ENCODE measurements at regions not wholly inside any gene's neighbourhood (a gene's known extent, or its start where the extent isn't known, plus 50 kb on each side); places are given as distances from the start of the nearest gene placed in this dataset.

DNA sequence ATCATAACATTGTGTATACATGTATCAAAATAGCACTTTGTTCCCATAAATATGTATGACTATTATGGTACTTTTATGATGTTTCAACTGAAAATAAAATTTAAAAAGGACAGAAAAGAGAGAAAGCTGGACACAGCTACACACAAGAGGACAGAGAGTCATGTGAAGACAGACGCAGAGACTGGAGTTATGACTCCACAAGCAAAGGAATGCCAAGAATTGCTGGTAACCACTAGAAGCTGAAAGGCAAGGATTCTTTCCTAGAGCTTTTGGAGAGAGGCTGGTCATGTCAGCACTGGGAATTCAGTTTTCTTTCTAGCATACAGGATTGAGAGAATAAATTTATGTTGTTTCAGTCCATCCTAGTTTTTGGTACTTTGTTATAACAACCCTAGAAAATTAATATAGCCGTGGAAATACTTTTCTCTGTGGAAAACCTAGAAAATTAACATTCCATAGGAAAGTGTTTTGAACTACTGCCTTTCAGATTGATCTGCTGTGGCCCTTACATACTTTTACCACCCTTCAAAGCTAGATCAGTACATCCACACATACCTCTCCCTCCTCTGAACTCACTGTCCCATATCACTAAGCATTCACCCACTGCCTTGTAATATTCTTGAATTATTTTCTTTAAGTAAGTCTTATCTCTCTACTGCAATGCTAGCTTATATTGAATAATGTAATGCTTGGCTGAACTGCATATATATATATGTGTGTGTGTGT is 575.3 kb downstream of the IPMK start (continued):
- TF ChIP-seq JUND (IDR thresholded peaks at IDR 0.05) (peak; percentile 30; the same call in 1 of the 2 replicates), MEF2A (IDR thresholded peaks at IDR 0.05; ENCODE audit: borderline replicate concordance, low read depth) (no peak), FOSL2 (IDR thresholded peaks at IDR 0.05; ENCODE audit: borderline replicate concordance, low read depth) (peak; percentile 38; the same call in 1 of the 2 replicates), FOXJ3 (CRISPR knock-in tag; IDR thresholded peaks at IDR 0.05) (no peak), NFIC (IDR thresholded peaks at IDR 0.05; ENCODE audit: borderline replicate concordance) (0 out of 2 replicates have a peak, but pooled peaks have one; percentile 12), EP300 (IDR thresholded peaks at IDR 0.05; ENCODE audit: borderline replicate concordance in 1 of 2, low read depth in 1 of 2, low read length in 1 of 2) (no peak; a peak in 1 of 4 replicates), SIN3A (IDR thresholded peaks at IDR 0.05; ENCODE audit: borderline replicate concordance, low read depth, low read length) (no peak), RCOR1 (IDR thresholded peaks at IDR 0.05; ENCODE audit: low read length) (no peak), TEAD4 (IDR thresholded peaks at IDR 0.05; ENCODE audit: borderline replicate concordance, insufficient read depth) (peak; percentile 72)

DNA sequence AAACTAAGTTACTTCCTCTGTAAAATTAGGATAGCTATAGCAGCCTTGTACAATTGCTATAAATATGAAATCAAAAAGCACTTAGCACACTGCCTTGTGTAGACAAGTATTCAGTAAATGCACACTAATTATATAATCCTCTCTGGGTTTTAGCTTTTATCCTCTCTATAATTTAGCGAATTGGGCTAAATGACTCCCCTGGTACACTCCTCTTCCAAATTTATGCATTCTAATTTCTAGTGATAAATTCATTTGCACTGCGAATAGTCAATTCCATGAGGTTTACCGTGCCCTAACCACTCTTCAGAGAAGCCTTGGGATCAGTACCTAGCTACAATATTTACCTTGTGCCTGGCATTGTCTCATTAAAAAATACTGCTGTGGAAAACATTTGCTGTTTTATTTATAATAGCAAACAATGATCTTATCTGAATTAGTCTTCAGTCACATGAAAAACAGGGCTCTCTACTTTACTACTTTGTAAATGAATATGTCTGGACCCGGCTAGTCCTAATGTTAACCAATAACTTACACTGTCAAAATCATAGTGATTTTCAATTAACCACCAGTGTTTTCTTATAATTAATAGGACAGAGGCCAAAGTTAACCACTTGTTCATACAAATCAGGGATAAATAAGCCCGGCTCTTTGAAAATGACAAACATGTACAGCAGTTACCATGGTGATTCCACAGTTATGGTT is 577.9 kb downstream of the IPMK start:
- no peak overlapping the region for H3K4me2 ChIP-seq
- no peaks in the 10 kb centered on the region for H3K36me3 ChIP-seq (replicated peaks in 1 of 2; ENCODE audit: control insufficient read depth in 1 of 2, insufficient read depth in 2 of 2, low read length in 1 of 2)
- peaks cover 0 to 7% of the 10 kb centered on the region in 2 experiments; a peak in 1 of 4 replicates for H3K4me1 ChIP-seq (ENCODE audit: control insufficient read depth in 1 of 2, insufficient read depth in 2 of 2, low read depth in 1 of 2, low read length in 1 of 2)
- no peak overlapping the region for H2AFZ ChIP-seq (ENCODE audit: low read depth)
- H3K4me3 ChIP-seq (ENCODE audit: low read depth in 2 of 2, low read length in 1 of 2), result no peak overlapping the region
- 55% methylated on average over 5 of the region's 5 CpGs for WGBS (ENCODE audit: low lambda C conversion rate)
- H4K20me1 ChIP-seq (ENCODE audit: insufficient read depth), result no peaks in the 10 kb centered on the region
- POLR2A ChIA-PET, result no interaction called here
- CTCF ChIA-PET, result no interaction called here
- H3K9me3 ChIP-seq, result no peaks in the 10 kb centered on the region
- no peaks in the 10 kb centered on the region for H3K79me2 ChIP-seq (ENCODE audit: insufficient read depth)
- H3K9me2 ChIP-seq, result no peaks in the 10 kb centered on the region
- no peak for DNase-seq
- no peak overlapping the region for H3K9ac ChIP-seq
- TF ChIP-seq NFIC (IDR thresholded peaks at IDR 0.05; ENCODE audit: borderline replicate concordance), result no peak
- no peak for TF ChIP-seq TEAD4 (IDR thresholded peaks at IDR 0.05; ENCODE audit: borderline replicate concordance, insufficient read depth)
- TF ChIP-seq, protein P1, sequence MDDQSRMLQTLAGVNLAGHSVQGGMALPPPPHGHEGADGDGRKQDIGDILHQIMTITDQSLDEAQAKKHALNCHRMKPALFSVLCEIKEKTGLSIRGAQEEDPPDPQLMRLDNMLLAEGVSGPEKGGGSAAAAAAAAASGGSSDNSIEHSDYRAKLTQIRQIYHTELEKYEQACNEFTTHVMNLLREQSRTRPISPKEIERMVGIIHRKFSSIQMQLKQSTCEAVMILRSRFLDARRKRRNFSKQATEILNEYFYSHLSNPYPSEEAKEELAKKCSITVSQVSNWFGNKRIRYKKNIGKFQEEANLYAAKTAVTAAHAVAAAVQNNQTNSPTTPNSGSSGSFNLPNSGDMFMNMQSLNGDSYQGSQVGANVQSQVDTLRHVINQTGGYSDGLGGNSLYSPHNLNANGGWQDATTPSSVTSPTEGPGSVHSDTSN (IDR thresholded peaks at IDR 0.05), result no peak
- no peak for TF ChIP-seq EZH2phosphoT487 (IDR thresholded peaks at IDR 0.05; ENCODE audit: borderline replicate concordance, low read depth)
- TF ChIP-seq, protein P2, sequence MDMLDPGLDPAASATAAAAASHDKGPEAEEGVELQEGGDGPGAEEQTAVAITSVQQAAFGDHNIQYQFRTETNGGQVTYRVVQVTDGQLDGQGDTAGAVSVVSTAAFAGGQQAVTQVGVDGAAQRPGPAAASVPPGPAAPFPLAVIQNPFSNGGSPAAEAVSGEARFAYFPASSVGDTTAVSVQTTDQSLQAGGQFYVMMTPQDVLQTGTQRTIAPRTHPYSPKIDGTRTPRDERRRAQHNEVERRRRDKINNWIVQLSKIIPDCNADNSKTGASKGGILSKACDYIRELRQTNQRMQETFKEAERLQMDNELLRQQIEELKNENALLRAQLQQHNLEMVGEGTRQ (IDR thresholded peaks at IDR 0.05; ENCODE audit: borderline replicate concordance, low read depth, low read length), result no peak
- TF ChIP-seq, protein P3, sequence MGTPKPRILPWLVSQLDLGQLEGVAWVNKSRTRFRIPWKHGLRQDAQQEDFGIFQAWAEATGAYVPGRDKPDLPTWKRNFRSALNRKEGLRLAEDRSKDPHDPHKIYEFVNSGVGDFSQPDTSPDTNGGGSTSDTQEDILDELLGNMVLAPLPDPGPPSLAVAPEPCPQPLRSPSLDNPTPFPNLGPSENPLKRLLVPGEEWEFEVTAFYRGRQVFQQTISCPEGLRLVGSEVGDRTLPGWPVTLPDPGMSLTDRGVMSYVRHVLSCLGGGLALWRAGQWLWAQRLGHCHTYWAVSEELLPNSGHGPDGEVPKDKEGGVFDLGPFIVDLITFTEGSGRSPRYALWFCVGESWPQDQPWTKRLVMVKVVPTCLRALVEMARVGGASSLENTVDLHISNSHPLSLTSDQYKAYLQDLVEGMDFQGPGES (IDR thresholded peaks at IDR 0.05; ENCODE audit: low read depth, low read length), result no peak
- no peak for TF ChIP-seq RXRA (IDR thresholded peaks at IDR 0.05; ENCODE audit: borderline replicate concordance, low read depth)
- TF ChIP-seq FOSL2 (IDR thresholded peaks at IDR 0.05; ENCODE audit: borderline replicate concordance, low read depth), result no peak
- TF ChIP-seq YY1 (IDR thresholded peaks at IDR 0.05; ENCODE audit: low read depth), result no peak
- TF ChIP-seq NRF1 (IDR thresholded peaks at IDR 0.05; ENCODE audit: low read depth, low read length), result no peak
- TF ChIP-seq POLR2AphosphoS5 (IDR thresholded peaks at IDR 0.05; ENCODE audit: low read depth, low read length), result no peak
- TF ChIP-seq, protein P4, sequence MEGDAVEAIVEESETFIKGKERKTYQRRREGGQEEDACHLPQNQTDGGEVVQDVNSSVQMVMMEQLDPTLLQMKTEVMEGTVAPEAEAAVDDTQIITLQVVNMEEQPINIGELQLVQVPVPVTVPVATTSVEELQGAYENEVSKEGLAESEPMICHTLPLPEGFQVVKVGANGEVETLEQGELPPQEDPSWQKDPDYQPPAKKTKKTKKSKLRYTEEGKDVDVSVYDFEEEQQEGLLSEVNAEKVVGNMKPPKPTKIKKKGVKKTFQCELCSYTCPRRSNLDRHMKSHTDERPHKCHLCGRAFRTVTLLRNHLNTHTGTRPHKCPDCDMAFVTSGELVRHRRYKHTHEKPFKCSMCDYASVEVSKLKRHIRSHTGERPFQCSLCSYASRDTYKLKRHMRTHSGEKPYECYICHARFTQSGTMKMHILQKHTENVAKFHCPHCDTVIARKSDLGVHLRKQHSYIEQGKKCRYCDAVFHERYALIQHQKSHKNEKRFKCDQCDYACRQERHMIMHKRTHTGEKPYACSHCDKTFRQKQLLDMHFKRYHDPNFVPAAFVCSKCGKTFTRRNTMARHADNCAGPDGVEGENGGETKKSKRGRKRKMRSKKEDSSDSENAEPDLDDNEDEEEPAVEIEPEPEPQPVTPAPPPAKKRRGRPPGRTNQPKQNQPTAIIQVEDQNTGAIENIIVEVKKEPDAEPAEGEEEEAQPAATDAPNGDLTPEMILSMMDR (IDR thresholded peaks at IDR 0.05), result no peak
- TF ChIP-seq RCOR1 (IDR thresholded peaks at IDR 0.05; ENCODE audit: low read length), result no peak
- no peak for TF ChIP-seq CHD2 (IDR thresholded peaks at IDR 0.05; ENCODE audit: low read length, partially characterized antibody)
- TF ChIP-seq, protein P5, sequence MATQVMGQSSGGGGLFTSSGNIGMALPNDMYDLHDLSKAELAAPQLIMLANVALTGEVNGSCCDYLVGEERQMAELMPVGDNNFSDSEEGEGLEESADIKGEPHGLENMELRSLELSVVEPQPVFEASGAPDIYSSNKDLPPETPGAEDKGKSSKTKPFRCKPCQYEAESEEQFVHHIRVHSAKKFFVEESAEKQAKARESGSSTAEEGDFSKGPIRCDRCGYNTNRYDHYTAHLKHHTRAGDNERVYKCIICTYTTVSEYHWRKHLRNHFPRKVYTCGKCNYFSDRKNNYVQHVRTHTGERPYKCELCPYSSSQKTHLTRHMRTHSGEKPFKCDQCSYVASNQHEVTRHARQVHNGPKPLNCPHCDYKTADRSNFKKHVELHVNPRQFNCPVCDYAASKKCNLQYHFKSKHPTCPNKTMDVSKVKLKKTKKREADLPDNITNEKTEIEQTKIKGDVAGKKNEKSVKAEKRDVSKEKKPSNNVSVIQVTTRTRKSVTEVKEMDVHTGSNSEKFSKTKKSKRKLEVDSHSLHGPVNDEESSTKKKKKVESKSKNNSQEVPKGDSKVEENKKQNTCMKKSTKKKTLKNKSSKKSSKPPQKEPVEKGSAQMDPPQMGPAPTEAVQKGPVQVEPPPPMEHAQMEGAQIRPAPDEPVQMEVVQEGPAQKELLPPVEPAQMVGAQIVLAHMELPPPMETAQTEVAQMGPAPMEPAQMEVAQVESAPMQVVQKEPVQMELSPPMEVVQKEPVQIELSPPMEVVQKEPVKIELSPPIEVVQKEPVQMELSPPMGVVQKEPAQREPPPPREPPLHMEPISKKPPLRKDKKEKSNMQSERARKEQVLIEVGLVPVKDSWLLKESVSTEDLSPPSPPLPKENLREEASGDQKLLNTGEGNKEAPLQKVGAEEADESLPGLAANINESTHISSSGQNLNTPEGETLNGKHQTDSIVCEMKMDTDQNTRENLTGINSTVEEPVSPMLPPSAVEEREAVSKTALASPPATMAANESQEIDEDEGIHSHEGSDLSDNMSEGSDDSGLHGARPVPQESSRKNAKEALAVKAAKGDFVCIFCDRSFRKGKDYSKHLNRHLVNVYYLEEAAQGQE (IDR thresholded peaks at IDR 0.05; ENCODE audit: low read depth, low read length), result no peak
- H3F3A ChIP-seq (replicated peaks; ENCODE audit: insufficient read depth), result peaks cover 11% of the 10 kb centered on the region
- no peak overlapping the region for H3K27ac ChIP-seq (ENCODE audit: low read depth in 2 of 2, low read length in 1 of 2)
- H3K27me3 ChIP-seq (ENCODE audit: insufficient read depth), result no peaks in the 10 kb centered on the region
